ENCODE measurements at regions not wholly inside any gene's neighbourhood (a gene's known extent, or its start where the extent isn't known, plus 50 kb on each side); places are given as distances from the start of the nearest gene placed in this dataset.
"Not testable (repeated sequence)": the region's sequence is repeated elsewhere in the genome, so short reads cannot be mapped to it uniquely, and the experiment has no call there.

- intact Hi-C loops (cut with DNase I), result no loop called here
- DNase-seq, result no peak
- ATAC-seq, result no peak
Observed at GRCh38 chr7:131681961-131682360, 125.5 kb upstream of the PODXL start.

DNA sequence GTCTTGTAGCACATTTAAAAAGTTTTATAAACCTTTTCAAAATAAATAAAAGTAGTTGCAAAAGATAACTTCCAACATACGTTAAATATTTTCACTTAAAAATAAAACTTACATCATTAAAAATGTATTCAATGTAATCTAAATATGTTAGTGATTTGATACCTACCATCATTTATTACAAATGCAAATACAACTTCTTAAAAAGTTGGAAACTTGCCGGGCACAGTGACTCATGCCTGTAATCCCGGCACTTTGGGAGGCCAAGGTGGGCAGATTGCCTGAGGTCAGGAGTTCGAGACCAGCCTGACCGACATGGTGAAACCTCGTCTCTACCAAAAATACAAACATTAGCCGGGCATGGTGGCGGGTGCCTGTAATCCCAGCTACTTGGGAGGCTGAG lies 122.6 kb upstream of the PODXL start:
- intact Hi-C loops (cut with DNase I); DNase-seq; ATAC-seq: not testable (repeated sequence)

GRCh38 chr7:131676850-131677249 lies 120.4 kb upstream of the PODXL start:
- intact Hi-C loops (cut with DNase I); ATAC-seq; DNase-seq: not testable (repeated sequence)

DNA sequence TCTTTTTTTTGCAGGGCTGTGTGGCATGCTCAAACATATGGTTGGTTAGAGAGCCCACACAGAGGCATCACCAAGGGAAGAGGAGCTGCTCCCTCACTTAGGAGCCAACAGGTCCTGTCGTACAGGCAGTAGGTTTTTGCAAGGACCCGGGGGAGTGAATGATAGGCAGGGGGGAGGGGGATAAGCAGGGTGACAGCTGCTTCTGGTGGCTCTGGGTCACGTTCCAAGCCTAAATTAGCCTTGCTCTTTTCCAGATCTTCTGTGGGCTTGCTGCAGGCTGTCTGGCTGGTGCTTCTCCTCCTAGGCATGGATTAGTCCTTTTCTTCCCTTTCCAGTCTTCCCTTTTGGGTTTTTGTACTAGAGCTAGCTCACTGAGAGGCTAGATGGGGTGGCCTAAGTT lies 117.7 kb upstream of the PODXL start:
- intact Hi-C loops (cut with DNase I), result no loop called here
- ATAC-seq (no peak), DNase-seq (no peak)

GRCh38 chr7:131673576-131673975 lies 117.1 kb upstream of the PODXL start:
- no peak for DNase-seq
- intact Hi-C loops (cut with DNase I), result no loop called here
- ATAC-seq, result no peak

- no peak for DNase-seq
Observed at GRCh38 chr7:131670406-131670805, 114.0 kb upstream of the PODXL start.

DNA sequence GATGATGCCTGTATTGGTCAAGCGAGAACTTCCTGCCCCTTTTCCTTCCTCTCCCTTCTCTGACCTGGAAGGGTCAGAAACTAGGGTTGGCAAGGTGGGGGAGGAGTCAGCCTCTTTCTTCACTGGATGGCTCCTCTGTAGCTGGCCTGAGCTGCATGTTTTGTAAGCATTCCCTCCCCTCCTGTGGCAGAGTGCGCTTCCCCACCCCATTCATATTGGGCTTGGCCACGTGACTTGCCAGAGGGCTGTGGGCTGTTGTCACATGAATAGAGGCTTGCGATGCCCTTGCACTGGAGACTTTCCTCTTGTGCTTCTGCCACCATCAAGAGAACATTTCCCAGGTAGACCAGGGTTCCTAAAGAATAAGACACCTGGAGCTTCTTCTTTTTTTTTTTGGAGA lies 111.3 kb upstream of the PODXL start:
- intact Hi-C loops (cut with DNase I), result no loop called here
- ATAC-seq (no peak), DNase-seq (no peak)

More at GRCh38 chr7:131670406-131670805, 114.0 kb upstream of the PODXL start:
- intact Hi-C loops (cut with DNase I), result no loop called here
- ATAC-seq, result peak; percentile 15 to 78

DNA sequence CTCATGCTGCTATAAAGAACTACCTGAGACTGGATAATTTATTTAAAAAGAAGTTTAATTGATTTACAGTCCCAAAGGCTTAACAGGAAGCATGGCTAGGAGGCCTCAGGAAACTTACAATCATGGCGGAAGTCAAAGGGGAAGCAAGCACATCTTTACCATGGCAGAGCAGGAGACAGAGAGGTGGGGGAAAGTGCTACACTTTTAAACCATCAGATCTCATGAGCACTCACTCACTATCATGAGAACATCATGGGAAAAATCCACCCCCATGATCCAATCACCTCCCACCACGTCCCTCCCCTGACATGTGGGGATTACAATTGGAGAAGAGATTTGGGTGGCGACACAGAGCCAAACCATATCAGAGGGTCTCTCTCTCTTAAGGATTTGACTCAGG lies 108.6 kb upstream of the PODXL start:
- DNase-seq, result no peak
- no peak for ATAC-seq
- intact Hi-C loops (cut with DNase I), result no loop called here

GRCh38 chr7:131664570-131664969 lies 108.1 kb upstream of the PODXL start:
- DNase-seq, result no peak
- intact Hi-C loops (cut with DNase I), result no loop called here
- no peak for ATAC-seq

DNA sequence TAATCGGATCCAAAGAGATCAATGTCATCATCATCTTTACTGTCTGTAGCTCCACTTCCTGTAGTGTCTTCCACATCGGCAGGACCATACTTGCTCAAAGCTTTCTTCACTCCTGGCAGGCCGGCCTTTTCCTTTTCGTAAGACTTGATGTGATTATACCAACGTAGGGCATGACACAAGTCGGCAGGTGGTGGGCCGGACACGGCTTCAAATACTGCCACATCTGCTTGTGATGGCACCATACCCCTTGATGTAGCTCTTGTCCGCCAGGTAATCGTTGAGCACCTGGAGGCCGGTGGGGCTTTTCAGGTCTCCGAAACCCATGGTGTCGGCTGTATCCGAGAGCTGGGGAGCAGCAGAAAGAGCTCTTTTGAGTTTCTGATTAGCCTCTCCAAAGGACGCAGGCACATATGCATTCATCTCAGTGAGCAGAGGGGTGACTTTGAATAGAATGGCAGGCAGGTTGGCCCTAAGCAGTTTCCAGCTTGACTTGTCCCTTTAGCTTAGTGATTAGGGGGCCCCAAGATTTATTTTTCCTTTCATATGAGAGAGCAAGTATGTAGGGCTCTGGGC lies 106.0 kb upstream of the PODXL start:
- DNase-seq; intact Hi-C loops (cut with DNase I): not testable (repeated sequence)

DNA sequence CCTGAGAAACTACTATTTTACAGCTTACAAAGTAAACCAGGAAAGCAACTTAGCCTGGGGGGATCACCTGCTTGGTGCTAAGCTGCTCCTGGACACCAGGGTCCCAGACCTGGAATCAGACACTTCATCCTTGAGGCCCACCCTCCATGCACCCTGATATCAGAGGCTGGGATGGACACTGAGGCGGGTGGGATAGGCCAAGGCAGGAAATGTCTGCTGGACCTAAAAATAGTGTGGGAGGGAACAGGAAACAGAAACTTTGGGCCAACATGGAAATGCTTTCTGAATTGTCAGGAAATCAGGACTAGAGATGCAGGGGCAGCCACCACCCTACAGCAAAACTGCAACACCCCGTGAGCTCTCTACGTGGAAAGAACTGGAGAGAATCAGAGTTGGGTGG lies 101.5 kb upstream of the PODXL start:
- peak; percentile 28 for DNase-seq
- intact Hi-C loops (cut with DNase I), result loop anchor here in 1 of 2 donors (2.0 to 10.0 kb wide), 2 partner anchors 113 to 147 kb away; no protein-coding TSS in a partner anchor
- ATAC-seq, result peak in 1 of 2 donors; percentile 7

More for the DNA sequence above, 106.0 kb upstream of the PODXL start:
- ATAC-seq, result not testable (repeated sequence)

DNA sequence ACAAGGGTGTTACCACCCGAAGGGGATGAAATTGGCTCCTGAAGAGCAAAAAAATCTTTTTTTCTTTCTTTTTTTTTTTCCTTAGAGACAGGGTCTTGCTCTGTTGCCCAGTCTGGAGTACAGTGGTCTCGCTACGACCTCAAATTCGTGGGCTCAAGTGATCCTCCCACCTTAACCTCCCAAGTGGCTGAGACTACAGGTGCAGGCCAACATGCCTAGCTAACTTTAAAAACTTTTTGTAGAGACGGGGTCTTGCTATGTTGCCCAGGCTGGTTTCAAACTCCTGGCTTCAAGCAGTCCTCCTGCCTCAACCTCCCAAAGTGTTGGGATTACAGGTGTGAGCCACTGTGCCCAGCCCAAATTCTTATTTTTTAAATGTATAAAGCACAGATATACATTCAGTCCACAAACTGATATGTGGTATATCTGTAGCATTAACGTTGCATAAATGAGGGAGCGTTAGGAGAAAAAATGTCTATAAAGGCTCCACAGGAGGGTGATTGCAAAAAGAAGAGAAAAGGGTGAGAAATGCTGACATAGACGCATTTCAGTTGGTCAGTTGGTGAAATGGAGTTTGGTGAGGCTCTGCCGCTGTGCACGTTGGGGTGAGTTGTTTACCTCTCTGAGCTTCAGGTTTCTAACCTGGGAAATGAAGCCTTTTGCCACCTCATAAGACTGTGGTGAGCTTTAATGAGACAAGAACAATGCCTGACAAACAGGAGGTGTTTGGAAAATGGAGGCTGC lies 100.7 kb upstream of the PODXL start:
- no peak for DNase-seq
- intact Hi-C loops (cut with DNase I), result loop anchor here in 1 of 2 donors (2.0 to 10.0 kb wide), 2 partner anchors 112 to 146 kb away; no protein-coding TSS in a partner anchor
- ATAC-seq, result no peak

DNA sequence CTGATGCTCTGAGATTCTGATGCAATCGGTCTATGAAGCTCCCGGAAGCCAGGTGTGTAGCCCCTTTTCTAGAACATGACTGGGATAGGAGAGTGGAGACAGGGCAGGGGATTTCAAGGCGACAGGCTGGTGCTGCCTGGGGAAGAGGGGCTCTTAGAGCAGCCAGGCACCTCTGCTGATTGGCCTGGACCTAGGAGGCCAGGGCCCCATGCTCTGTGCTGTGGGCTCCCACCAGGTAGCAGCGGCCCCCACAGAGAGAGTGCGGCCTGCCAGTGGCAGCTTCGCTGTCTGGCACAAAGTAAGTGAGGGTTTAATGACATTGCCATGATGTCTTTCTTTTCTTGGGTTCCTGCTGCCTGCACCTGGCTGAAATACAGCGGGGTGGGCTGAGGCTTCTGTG lies 99.4 kb upstream of the PODXL start:
- ATAC-seq (no peak), DNase-seq (no peak)
- intact Hi-C loops (cut with DNase I), result loop anchor here (2.0 to 10.0 kb wide), 3 partner anchors 111 to 145 kb away; no protein-coding TSS in a partner anchor

DNA sequence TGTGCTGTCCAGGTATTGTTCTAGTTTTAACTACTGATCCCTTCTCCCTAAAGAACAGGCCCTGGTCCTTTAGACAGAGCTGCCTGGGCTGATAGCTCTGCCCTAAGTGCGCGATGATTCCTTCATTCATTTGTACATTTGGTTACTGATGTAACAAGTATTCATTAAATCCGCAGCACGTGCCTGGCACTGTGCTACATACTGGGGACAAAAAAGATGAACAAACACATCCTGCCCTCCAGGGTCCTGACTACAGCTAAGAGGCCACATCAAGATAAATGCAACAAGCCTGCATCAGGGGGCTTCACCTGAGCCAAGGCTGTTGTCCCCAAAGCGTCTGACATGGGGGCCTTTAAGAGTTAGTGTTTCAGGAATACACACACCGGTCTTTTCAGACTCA lies 99.0 kb upstream of the PODXL start:
- DNase-seq (no peak), ATAC-seq (no peak)
- intact Hi-C loops (cut with DNase I), result loop anchor here (2.0 to 10.0 kb wide), 2 partner anchors 111 kb away; no protein-coding TSS in a partner anchor

DNA sequence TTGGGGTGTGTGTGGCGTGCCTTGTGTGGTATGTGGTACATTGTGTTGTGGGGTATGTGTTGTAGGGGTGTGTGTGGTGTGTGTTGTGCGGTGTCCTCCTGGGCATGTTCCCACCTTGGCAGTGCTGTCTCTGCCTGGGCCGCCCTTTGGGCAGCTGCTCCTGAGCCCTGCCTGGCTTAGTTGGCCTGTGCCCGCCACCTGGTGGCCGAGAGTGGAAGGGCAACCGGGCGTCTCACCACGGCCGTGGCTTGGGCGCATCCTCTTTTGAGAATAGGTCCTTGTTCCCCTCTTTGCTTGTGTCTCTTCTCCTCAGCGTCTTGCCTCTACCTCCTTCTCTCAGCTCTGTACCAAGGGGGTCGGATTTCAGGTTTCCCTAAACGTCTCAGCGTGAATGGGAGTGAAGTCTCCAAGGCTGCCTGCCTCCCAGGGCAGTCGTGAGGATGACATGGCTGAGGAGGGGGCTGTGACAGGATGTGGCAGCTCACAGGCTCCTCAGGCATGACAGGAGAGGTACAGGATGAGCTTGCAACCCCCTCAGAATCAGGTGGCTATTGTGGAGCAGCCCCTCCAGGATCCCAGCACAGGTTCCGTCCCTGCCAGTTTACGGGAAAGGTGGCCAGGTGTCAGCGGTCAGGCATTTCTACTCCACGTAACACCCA lies 98.4 kb upstream of the PODXL start:
- ATAC-seq (peak; percentile 89 to 90), DNase-seq (peak; percentile 90)
- intact Hi-C loops (cut with DNase I), result loop anchor here (1.0 to 10.0 kb wide), 3 partner anchors 110 to 146 kb away; no protein-coding TSS in a partner anchor

DNA sequence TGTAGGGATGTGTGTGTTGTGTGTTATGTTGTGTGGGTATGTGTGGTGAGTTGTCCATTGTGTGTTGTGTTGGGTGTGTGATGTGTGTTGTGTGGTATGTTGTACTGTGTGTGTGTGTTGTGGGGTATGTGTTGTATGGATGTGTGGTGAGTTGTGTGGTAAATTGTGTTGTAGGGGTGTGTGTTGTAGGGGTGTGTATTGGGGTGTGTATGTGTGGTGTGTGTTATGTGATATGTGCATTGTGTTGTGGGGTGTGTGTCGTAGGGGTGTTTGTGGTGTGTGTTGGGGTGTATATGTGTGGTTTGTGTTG lies 97.8 kb upstream of the PODXL start:
- ATAC-seq (no peak), DNase-seq (no peak)
- intact Hi-C loops (cut with DNase I), result loop anchor here (1.0 to 10.0 kb wide), 3 partner anchors 109 to 146 kb away; no protein-coding TSS in a partner anchor

DNA sequence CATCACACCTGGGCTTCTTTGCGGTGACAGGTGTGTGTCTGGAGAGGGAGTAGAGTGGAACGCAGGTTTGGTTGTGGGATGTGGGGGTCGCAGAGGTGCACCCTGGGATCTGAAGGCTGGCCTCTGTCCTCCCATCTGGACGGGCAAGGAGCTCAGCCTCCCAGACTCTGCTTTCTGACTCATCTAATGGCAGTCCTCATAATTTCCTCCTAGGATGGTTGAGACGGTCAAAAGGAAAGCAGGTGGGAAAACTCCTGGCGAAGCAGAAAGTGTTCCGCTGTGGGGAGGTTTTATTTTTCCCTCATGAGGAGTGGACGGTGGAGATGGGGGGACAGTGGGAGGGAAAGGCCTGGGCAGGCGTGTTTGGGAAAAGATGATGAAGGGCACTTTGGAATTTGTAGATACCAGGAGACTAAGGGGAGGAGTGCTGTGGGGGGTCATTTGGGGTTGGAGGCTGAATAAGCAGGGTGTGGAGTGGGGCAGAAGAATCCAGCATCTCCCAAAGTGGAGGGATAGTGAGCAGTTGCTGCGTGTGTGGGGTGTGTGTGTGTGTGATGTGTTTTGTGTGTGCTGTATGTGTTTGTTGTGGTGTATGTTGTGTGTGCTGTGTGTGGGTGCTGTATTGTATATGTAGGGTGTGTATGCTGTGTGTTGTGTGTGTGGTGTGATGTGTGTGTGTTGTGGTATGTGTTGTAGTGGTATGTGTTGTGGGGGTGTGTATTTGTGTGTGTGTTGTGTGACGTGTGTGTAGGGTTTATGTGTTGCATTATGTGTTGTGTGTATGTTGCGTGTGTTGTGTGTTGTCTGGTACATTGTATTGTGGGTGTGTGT lies 97.2 kb upstream of the PODXL start:
- DNase-seq, result no peak
- intact Hi-C loops (cut with DNase I), result loop anchor here (1.0 to 10.0 kb wide), 3 partner anchors 109 to 145 kb away; no protein-coding TSS in a partner anchor
- ATAC-seq, result peak; percentile 17 to 40

- intact Hi-C loops (cut with DNase I), result loop anchor here in 1 of 2 donors (10.0 kb wide), 1 partner anchor 108 kb away; no protein-coding TSS in a partner anchor
- ATAC-seq, result no peak
Observed at GRCh38 chr7:131652934-131653333, 96.5 kb upstream of the PODXL start.

DNA sequence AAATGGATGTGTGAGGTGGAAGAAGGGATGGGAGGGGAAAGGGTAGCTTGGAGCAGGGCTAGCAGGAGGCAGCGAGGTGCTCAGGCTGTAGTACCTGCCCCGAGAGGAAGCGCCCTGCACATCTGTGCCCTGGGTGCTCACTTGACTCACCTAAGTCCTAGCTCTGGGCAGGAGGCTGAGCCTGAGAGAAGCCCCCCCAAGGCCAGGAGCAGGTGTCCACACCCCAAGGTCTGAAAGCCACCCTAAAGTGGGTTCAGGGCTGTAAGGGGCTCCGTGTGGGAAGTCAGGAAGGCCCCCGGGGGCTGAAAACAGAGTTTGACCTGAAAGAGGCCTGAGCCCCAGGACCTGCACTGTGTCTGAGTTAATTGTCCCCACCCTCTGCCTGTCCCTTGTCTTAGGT lies 95.8 kb upstream of the PODXL start:
- no peak for DNase-seq
- intact Hi-C loops (cut with DNase I), result loop anchor here in 1 of 2 donors (10.0 kb wide), 1 partner anchor 107 kb away; no protein-coding TSS in a partner anchor
- no peak for ATAC-seq

More at GRCh38 chr7:131652934-131653333, 96.5 kb upstream of the PODXL start:
- DNase-seq, result no peak

Measured in left cardiac atrium (tissue), 4 donors.